Left kidney (tissue), 1 donor: ENCODE measurements at regions not wholly inside any gene's neighbourhood (a gene's known extent, or its start where the extent isn't known, plus 50 kb on each side); places are given as distances from the start of the nearest gene placed in this dataset.
A peak's percentile ranks its signal among the peaks of the same experiment; 100 is the strongest.
"Not testable (repeated sequence)": the region's sequence is repeated elsewhere in the genome, so short reads cannot be mapped to it uniquely, and the experiment has no call there.

ENCODE experiments used
- DNase-seq: peaks from one replicate; pipeline ENCODE4 v3.0.0-alpha.2; 2013

DNA sequence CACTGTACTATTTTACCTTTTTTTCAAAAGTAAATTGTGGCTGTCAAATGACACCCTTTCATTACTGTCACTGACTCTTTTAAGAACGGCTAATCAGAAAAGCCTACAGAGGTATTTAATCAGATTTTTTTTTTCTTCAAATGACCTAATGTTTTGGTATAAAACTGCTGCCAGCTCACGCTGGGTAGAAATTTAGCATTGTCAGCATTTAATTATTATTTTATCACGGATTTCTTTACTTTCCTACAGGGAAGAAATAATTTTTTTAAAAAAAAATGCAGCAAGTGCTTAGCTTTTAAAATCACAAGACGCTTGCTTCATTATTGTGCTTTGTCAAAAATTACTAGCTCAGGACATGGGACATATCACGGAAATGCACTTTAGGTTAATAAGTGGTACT, 149.1 kb upstream of the FOXN3 start:
- DNase-seq, result no peak

DNA sequence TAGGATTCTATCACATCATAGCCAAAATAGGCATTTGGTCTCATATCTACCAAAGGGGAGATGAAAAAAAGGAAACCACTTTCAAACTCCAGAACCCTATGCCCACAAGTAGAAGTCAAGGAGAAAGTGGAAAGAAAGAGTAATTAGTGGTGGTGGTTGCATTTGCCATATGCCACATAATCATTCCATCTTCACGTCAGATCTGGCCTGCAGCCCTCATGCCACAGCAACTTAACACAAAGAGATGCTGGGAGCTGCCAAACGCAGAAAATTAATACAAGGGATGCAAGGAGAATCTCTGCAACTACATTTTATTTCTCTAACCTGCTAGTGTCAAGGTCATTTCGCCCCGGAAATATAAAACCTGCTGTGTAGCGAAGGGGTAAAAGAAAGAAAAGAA, 148.6 kb upstream of the FOXN3 start:
- no peak for DNase-seq

DNA sequence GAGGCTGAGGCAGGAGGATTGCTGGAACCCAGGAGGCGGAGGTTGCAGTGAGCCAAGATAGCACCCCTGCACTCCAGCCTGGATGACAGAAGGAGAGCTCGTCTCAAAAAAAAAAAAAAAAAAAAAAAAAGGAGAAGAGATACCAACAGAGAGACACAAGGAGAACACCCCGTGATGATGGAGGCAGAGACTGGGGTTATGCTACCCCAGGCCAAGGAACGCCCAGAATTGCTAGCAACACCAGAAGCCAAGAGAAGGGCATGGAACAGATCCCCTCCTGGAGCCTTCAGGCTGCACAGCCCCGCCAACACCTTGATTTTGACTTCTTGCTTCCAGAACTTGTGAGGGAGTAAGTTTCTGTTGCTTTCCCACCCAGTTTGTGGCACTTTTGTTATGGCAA, 148.0 kb upstream of the FOXN3 start:
- DNase-seq, result no peak

DNA sequence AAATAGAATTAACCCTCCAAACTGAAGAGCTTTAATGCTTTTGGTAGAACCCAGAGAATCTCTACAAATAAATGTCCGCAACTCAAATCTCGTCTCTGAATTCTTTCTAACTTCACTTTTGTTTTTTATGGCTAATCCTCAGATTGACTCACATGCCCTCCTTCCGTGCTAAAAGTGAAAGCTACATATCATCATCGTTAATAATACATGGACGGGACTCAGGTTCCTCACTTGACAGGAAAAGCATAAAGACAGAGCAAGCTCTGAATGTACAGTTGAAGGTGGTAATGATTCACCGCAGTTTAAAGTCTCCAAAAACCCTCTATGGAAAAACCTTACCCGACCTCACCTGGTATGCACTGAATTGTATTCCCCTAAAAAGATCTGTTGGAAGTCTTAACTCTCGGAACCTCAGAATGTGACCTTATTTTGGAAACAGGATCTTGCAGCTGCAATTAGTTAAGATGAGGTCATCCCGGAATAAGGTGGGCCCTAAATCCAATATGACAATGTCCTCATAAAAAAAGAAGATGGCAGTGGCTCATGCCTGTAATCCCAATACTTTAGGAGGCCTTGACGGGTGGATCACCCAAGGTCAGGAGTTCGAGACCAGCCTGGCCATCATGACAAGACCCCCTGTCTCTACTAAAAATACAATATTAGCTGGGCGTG, 147.4 kb upstream of the FOXN3 start:
- DNase-seq, result no peak

DNA sequence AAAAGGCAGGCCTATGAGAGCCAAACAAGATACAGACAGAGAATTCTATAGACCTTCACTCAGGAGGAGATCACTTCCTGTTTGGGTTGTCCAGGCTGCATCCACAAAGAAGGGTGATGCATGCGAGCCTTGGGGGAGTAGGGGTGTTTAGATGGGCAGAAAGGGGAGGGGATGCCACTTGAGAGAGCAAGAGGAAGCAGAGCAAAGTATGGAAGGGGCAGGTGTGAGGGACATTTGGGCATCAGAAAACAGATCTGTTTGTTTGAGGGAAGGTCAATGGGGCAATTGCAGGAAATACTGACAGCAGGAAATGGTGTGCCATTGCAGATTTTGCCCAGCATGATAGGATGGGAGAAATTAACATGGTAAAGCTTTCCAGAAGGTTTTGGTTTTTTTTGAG, 146.4 kb upstream of the FOXN3 start:
- no peak for DNase-seq

DNA sequence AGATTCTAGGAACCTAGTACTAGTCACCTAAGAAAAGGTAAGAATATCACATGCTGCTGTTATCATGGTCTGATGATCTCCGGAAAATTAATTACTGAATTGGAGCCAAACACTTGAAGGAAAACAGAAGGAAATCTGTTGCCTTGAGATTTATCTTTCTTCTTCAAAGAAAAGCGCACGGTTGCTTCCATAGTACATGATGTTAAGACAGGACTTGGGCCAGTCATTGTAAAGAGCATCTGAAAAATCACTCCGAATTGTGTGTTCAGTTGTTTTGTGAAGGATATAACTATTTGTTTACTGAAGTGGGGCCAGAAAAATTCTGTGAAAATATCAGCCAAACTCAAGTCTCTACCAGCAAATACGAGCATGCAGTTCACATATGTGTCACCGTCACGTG, 134.9 kb upstream of the FOXN3 start:
- DNase-seq, result no peak

DNA sequence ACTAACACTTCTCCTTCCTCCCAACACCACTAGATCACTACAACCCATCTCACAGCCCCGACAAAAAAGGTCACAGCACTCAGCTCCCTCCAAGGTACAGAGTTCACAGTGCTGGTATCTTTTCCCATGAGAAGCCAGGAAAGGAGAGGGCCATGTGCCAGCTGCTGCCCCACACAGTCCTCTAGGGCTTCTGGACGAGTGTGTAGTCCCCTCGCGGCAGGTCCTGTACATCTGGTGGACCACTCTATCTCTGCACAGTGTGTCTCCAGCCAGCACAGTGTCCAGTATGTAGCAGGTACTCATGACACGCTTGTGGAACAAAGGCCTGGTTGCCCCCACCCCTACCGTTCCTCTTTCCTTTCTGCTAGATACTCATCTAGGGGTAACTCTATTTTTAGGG, 134.4 kb upstream of the FOXN3 start:
- no peak for DNase-seq

DNA sequence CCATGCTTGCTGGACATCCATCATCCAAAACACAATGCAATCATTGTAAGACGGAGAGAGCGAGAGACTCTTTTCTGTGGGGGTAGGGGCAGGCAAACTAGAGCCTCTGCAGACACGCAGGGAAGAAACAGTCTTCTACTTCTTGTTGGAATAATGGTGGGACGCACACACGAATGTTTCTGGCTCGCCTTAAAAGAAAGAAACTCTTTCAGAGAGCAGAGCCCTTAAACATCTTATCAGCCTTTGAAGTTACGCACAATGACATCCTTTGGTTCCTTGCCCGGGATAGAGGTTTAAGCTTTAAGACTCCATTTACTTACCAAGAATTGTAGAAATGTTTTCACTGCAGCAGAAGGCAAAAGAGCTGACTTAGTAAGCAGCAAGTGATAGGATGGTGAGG, 133.8 kb upstream of the FOXN3 start:
- no peak for DNase-seq

DNA sequence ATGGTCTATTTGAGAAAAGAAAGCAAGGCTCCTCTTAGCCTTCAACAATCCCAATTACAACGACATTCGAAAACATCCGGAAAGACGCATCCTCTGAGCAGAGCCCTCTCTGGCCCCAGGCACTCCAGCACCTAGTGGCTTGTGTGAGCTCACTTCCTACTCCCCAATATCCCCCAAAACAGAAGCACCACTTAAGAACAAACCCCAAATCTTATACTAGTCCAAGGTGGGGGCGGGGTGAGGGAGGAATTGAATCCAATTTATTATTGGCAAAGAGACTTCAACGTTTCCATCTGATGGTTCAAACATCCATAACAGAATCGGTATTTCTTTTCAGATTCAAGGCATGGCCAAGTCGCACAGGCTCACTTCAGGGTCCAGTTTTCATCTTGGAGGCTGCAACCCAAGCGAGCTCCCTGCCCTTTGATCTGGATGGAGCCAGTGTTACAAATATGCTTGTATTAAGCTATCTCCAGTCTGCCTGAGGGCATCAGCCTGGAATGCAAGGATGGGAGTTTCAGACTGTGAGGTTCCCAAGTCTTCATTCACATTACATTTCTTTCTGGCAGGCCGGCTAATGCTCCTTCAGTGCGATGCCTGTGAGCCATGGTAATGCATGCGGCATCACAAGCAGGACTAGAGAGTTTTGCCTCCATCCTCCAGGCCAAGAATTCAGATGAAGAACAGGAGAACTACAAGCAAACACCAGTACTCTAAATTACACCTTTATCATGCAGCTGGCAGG, 132.5 kb upstream of the FOXN3 start:
- no peak for DNase-seq

DNA sequence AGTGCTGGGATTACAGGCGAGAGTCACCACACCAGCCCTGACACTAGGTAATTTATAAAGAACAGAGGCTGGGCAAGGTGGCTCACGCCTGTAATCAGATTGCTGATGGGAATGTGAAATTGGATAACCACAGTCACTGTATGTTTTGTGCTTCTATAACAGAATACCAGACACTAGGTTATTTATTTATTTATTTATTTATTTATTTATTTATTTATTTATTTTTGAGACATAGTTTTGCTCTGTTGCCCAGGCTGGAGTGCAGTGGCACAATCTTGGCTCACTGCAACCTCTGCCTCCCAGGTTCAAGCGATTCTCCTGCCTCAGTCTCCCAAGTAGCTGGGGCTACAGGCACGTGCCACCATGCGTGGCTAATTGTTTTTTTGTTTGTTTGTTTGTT, 130.0 kb upstream of the FOXN3 start:
- DNase-seq, result not testable (repeated sequence)

DNA sequence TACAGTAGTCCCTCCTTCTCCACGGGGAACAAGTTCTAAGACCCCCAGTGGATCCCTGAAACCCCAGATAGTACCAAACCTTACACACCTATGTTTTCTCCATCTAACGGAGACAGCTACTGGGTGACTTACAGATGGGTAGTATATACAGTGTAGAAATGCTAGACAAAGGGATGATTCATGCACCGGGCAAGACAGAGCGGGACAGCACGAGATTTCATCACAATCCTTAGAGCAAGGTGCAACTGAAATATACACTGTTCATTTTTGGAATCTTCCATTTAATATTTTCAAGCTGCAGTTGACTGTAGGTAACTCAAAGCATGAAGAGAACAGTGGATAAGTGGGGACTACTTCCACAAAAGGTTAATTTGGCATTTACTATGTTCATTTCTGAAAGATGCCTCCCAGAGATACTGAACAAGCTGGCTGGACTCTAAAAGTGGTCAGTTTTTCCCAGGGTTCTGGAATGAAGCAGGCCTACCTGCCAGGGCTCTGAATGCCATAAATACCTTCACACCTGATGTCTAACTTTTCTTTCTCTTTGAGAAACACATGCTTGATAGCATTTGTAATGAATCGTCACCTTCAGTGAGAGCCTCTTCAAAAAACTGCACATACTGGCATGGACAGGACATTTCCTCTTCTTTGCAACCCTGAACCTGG, 127.7 kb upstream of the FOXN3 start:
- no peak for DNase-seq

DNA sequence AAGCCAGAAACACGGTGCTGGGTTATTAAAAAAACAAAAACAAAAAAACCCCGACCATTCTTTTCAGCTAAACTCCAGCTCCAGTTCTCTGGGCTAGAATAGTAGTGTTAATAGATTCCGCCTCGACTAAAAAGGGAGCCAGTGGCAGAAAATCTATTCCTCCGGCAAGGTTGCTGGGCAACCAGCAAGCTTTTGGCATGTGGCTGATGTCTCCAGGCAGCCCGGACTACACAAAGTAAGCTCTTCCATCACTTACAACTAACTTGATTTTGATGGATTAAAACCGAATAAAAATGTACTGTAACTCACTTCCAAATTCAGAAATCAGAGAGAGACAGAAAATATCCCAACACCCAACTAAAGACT, 126.4 kb upstream of the FOXN3 start:
- DNase-seq, result no peak

DNA sequence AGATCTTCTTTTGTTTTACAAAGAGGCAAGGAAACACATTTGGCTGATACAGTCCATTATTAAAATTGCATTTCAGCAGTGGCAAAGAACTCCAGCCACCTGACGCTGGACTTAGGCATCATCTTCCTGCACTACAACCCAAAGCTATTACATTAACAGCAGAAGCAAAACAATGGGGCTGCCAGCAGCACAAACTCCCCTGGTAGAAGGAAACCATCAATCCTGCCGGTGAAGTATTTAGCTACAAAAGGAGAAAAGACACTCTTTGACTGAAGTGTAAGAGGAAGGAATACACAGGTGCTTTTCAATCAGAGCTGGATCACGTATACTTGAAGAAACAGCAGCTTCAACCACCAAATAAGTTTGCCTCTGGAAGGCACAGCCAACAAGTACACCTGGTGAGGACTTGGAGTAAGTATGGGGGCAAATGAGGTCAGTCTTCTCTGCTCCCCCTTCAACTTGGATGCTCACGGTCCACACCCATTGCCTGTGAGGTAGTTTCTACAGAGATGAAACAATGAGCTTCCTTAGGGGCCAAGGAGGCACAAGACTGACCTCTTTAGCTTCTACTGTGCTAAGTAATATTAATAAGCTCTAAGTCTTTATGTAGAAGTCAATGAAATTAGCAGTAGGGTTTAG, 125.9 kb upstream of the FOXN3 start:
- no peak for DNase-seq

DNA sequence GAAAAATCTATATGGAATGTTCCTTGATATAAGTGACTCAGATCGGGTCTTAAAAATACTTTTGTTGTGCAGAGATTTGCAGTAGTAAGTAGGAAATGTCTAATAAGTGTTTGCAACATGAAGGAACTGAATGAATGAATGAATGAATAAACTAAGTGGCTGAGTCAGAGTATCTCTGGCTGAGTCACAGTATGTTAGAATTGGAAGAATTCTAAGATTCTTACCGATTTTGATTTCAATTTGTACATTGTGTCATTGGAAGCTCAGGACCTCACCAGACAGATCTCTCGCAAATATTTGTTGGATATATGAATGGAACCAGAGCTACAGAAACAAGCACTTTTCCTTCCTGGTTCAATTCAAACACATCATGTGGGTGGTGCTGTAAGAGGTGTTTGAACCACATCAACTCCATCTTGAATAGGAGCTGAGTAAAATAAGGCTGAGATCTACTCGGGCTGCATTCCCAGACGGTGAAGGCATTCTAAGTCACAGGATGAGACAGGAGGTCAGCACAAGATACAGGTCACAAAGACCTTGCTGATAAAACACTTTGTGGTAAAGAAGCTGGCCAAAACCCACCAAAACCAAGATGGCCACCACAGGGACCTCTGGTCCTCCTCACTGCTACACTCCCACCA, 123.9 kb upstream of the FOXN3 start:
- no peak for DNase-seq

DNA sequence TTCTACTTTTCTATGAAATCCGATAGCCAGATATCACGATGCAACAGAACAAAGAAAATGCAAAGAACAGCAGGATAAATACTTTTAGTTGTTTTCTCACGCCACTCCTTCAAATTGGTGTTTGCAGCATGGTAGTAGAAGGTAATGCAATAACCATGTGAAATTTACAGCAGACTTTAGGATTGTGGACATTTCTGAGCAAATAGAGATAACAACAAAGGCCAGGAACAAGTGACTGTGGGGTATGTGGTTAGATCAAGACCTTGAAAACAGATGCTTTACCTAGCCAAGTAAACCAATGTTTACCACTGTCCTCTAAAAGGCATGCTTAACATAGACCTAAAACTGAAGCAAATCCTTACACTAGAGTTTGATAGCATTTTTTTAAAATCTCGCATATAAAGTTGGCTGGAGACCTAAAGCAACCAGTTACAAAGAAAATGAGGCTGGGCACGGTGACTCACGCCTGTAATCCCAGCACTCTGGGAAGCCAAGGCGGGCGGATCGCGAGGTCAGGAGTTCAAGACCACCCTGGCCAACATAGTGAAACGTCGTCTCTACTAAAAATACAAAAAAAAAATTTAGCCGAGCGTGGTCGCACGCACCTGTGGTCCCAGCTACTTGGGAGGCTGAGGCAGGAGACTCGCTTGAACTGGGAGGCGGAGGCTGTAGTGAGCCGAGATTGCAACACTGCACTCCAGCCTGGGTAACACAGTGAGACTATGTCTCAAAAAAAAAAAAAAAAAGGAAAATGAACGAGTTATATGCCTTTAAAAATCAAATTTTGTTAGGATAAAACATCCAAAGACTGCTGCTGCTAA, 123.2 kb upstream of the FOXN3 start:
- DNase-seq, result no peak

DNA sequence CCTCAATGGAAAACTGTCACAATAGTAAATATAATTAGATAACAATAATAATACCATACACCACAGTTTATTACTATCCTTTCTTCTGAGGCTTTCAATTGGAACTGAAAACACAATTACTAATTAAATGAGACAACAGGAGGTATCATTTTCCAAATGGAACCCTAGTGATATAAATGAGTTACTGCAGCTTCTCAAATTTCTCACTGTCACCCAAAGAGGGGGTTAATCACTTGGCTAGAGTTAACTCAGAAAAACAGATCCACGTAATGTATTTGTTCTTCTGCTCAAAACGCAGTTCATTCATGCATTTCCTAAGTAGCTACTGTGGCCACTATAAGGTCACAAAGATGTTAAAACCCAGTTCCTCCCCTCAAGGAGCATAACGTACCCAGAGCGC, 120.9 kb upstream of the FOXN3 start:
- no peak for DNase-seq

DNA sequence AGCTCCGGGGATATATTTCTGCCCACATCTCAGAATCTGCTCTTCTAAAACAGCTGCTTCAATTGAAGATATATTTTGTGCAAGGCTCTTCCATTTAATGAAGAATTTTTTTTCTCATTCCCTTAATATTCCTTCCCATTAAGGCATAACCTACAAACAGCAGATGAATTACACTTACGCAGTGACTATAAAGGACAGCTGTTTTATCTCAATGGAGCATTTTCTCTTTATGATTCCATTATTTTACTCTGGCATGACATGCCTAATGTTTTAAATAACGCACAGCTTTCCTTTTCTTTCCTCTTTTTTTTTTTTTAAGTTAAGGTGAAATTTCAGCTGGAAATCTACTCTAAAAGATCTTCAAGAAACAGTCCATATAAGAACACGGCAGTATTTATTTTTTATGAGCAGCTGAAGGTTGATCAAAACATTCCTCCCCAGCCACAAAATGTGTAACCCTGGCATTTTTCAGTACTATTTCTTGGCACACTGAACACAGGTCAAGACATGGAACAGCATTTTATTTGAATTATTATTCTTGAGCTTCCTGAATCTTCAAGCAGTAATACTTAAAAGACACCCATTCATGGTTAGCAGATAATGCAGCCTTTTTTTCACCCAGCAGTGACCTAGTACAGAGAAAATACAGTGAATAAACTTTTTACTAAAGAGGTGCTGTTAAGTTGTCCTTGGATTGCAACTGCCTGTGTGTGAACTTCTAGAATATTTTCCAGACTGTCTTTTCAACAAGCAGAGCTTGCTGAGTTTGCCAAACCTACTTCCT, 118.1 kb upstream of the FOXN3 start:
- DNase-seq, result peak; percentile 32

DNA sequence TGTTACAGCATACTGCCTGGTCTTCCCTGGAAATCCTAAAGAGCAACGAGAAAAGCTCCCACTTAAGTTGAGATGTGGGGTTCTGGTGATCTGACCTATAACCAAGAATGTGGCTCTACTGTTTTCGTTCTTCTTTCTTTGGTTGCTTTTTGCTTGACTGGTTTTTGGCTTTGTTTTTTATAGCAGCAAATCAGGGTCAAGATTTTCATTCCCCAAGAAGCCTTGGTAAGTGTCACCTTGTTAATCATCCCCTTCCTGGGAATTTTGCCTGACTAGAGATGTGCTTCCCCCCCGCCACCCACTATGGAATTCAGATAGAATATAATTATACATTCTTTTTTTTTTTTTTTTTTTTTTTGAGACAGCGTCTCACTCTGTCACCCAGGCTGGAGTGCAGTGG, 116.7 kb upstream of the FOXN3 start:
- DNase-seq, result no peak

DNA sequence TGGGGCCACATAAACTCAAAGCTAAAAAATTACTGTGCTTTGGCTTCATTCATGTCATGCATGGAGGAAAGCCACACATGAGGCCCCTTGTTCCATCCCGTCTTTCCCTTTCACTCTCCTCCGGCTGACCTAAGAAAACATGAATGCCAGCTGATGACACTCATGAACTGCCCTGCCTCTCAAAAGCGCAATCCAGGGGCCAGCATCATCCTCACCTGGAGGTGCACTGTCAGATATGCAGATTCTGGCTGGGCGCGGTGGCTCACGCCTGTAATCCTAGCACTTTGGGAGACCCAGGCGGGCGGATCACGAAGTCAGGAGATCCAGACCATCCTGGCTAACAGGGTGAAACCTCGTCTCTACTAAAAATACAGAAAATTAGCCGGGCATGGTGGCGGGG, 116.1 kb upstream of the FOXN3 start:
- no peak for DNase-seq

DNA sequence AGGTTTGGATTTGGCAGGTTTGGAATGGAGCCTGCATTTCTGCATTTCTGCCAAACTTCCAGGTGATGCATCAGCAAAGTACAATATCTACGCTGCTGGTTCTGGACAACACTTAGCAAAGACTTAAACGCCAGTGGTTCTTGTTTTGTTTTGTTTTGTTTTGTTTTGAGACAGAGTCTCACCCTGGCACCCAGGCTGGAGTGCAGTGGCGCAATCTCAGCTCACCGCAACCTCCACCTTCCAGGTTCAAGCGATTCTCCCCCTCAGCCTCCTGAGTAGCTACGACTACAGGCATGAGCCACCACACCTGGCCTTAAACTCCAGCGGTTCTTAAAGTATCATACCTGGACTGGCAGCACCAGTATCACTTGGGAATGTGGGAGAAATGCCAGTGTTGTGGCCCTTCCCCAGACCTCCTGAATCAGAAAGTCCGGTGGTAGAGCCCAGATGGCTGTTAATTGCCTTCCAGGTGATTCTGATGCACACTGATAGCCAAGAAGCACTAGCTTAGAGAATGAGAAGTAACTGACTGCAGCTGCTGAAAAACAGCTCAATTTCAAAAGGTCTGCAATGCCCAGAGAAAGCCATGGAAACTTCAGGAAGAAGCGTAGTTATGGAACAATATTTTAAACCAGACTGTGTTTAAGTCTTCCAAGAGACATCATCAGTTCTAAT, 114.8 kb upstream of the FOXN3 start:
- DNase-seq, result no peak
